Gastroesophageal sphincter (tissue), 3 donors: ENCODE measurements at regions not wholly inside any gene's neighbourhood (a gene's known extent, or its start where the extent isn't known, plus 50 kb on each side); places are given as distances from the start of the nearest gene placed in this dataset.

ENCODE experiments used
- CTCF ChIP-seq, 4 experiments: fragments of 200-600 bp in 2 of 4; fragments of 450-650 bp in 2 of 4; sonication (generic) in 1 of 4; IDR thresholded peaks; one replicate each; pipeline ENCODE4 v1.5.1; 2017 to 2019; ENCODE audit warnings: antibody characterized with exemption in 4 of 4, mild to moderate bottlenecking in 2 of 4, moderate library complexity in 2 of 4
- POLR2A ChIP-seq, 2 donors: fragments of 450-650 bp; IDR thresholded peaks; one replicate each; pipeline ENCODE4 v1.6.1; 2017; ENCODE audit warnings: antibody characterized with exemption in 2 of 2, mild to moderate bottlenecking in 2 of 2, moderate library complexity in 1 of 2
- POLR2AphosphoS5 ChIP-seq: sonication (generic); formaldehyde crosslinking; IDR thresholded peaks from one replicate; pipeline ENCODE4 v1.6.1; 2017; ENCODE audit warnings: antibody characterized with exemption

DNA sequence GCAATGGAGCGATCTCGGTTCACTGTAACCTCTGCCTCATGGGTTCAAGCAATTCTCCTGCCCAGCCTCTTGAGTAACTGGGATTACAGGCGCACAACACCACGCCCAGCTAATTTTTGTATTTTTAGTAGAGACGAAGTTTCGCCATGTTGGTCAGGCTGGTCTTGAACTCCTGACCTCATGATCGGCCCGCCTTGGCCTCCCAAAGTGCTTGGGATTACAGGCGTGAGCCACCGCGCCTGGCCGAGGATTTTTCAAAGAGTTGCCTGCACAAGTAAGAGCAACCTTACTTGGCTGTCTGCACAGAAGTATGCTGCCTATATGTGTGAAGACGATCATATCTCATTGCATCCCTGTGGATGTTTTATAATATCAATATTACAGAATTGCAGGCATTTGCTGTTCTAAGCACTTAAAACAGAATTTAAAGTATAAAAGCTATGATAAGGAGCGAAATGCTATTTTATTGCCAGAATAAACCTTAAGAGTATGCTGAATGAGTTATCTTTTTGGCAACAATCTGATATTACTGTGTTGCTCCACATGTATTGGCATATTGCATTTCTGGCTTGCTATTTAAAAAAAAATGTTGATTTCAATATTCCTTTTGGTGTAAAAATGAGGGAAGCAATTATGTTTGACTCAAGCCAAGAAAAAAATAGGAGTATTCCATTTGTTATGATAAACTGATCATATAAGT lies 379.4 kb upstream of the SEMA3D start:
- TF ChIP-seq POLR2A (IDR thresholded peaks at IDR 0.05) (no peak), CTCF (IDR thresholded peaks at IDR 0.05) (no peak), POLR2AphosphoS5 (no peak)
